B cell (primary cell): ENCODE measurements at regions not wholly inside any gene's neighbourhood (a gene's known extent, or its start where the extent isn't known, plus 50 kb on each side); places are given as distances from the start of the nearest gene placed in this dataset.
A peak's percentile ranks its signal among the peaks of the same experiment; 100 is the strongest.

Source experiments
- ATAC-seq: fragments of 200-7000 bp; cut with Tn5 transposase; one replicate; pipeline ENCODE4 v1.10.0; 2021; ENCODE audit warnings: low read depth, mild to moderate bottlenecking, moderate number of reproducible peaks, moderate library complexity
- CTCF ChIA-PET: fragments of 350-600 bp; sonication (Branson Sonifier 250); formaldehyde crosslinking; loops from one replicate; lab custom pipeline; 2021; ENCODE audit warnings: antibody characterized with exemption, inconsistent platforms; lab: Charles Lee
- POLR2A ChIA-PET: fragments of 350-600 bp; sonication (Branson Sonifier 250); formaldehyde crosslinking; loops from one replicate; lab custom pipeline; 2021; ENCODE audit warnings: antibody characterized with exemption; lab: Charles Lee
- DNase-seq: peaks from one replicate; pipeline ENCODE4 v3.0.0; 2013
- H2AFZ ChIP-seq: 2 replicates; pipeline ENCODE4 v1.6.1; 2012; ENCODE audit warnings: mild to moderate bottlenecking, low read depth, low read length; ENCODE audit not compliant: insufficient read depth, poor library complexity, severe bottlenecking
- H3K27ac ChIP-seq, 2 donors: 1 replicate in 1 of 2; 2 replicates in 1 of 2; pipeline ENCODE4 v1.5.1; 2012 to 2013; ENCODE audit warnings: low read length in 2 of 2, mild to moderate bottlenecking in 2 of 2, moderate library complexity in 1 of 2
- H3K27me3 ChIP-seq, 4 experiments: fragments of 200-600 bp in 1 of 4; sonication (generic) in 1 of 4; replicated peaks in 1 of 4; 1 replicate in 2 of 4; 2 replicates in 2 of 4; pipeline versions ENCODE4 v1.6.1 to v1.7.0; 2013 to 2016; ENCODE audit warnings: low read length in 3 of 4, mild to moderate bottlenecking in 2 of 4, mixed read lengths in 1 of 4, moderate library complexity in 1 of 4; ENCODE audit not compliant: insufficient read depth in 4 of 4, control insufficient read depth in 3 of 4; ENCODE audit errors: control extremely low read depth in 1 of 4
- H3K36me3 ChIP-seq, 2 experiments: replicated peaks in 1 of 2; 1 replicate in 1 of 2; 2 replicates in 1 of 2; pipeline versions ENCODE4 v1.6.1 to v1.7.1; 2013; ENCODE audit warnings: low read length in 1 of 2; ENCODE audit not compliant: insufficient read depth in 2 of 2, control insufficient read depth in 1 of 2; ENCODE audit errors: control extremely low read depth in 1 of 2, extremely low read depth in 1 of 2
- H3K4me1 ChIP-seq, 2 donors: fragments of 200-600 bp in 1 of 2; sonication (generic) in 1 of 2; 1 replicate in 1 of 2; 2 replicates in 1 of 2; pipeline versions ENCODE4 v1.5.1 to v1.6.1; 2013 to 2017; ENCODE audit warnings: low read length in 2 of 2; ENCODE audit not compliant: control insufficient read depth in 2 of 2, insufficient read depth in 2 of 2
- H3K4me2 ChIP-seq: replicated peaks from 2 replicates; pipeline ENCODE3; 2012; ENCODE audit warnings: mild to moderate bottlenecking, low read depth, low read length; ENCODE audit not compliant: poor library complexity, severe bottlenecking
- H3K4me3 ChIP-seq, 5 experiments: fragments of 200-600 bp in 1 of 5; sonication (generic) in 1 of 5; 1 replicate in 3 of 5; 2 replicates in 2 of 5; pipeline versions ENCODE4 v1.5.1 to v1.7.0; 2011 to 2016; ENCODE audit warnings: low read length in 4 of 5, mild to moderate bottlenecking in 4 of 5, low read depth in 2 of 5, control low read depth in 1 of 5, moderate library complexity in 1 of 5; ENCODE audit not compliant: insufficient read depth in 1 of 5; ENCODE audit errors: control extremely low read depth in 1 of 5, extremely low read depth in 1 of 5
- H3K79me2 ChIP-seq: fragments of 200-600 bp; sonication (generic); one replicate; pipeline ENCODE4 v1.6.0; 2016; ENCODE audit warnings: low read length; ENCODE audit not compliant: control insufficient read depth, insufficient read depth
- H3K9ac ChIP-seq: fragments of 200-600 bp; sonication (generic); 2 replicates; pipeline ENCODE4 v1.6.1; 2017; ENCODE audit warnings: mild to moderate bottlenecking, low read length, moderate library complexity
- H3K9me3 ChIP-seq, 3 donors: one replicate each; pipeline versions ENCODE4 v1.6.1 to v1.7.1; 2013; ENCODE audit warnings: low read length in 2 of 3; ENCODE audit not compliant: control insufficient read depth in 2 of 3, insufficient read depth in 1 of 3; ENCODE audit errors: control extremely low read depth in 1 of 3
- H4K20me1 ChIP-seq: 2 replicates; pipeline ENCODE4 v1.6.0; 2012; ENCODE audit warnings: mild to moderate bottlenecking, low read length; ENCODE audit not compliant: insufficient read depth, control insufficient read depth, poor library complexity, severe bottlenecking
- H3K27ac Mint-ChIP-seq: one replicate; pipeline ENCODE4 v1.8.0; 2021; ENCODE audit warnings: mixed read lengths
- H3K27me3 Mint-ChIP-seq: one replicate; pipeline ENCODE4 v1.8.0; 2021; ENCODE audit warnings: mixed read lengths
- H3K4me1 Mint-ChIP-seq: one replicate; pipeline ENCODE4 v1.8.0; 2021; ENCODE audit warnings: mixed read lengths
- H3K4me3 Mint-ChIP-seq: one replicate; pipeline ENCODE4 v1.8.0; 2021; ENCODE audit warnings: mixed read lengths
- H3K9me3 Mint-ChIP-seq: one replicate; pipeline ENCODE4 v1.8.0; 2022; ENCODE audit warnings: mixed read lengths; ENCODE audit not compliant: insufficient read depth
- CTCF ChIP-seq: fragments of 200-600 bp; IDR thresholded peaks from one replicate; pipeline ENCODE4 v1.8.0; 2022; ENCODE audit warnings: antibody characterized with exemption, mild to moderate bottlenecking
- EZH2 ChIP-seq: IDR thresholded peaks from 2 replicates; pipeline ENCODE4 v1.6.1; 2012; ENCODE audit warnings: borderline replicate concordance, low read depth, mild to moderate bottlenecking, moderate library complexity, low read length; ENCODE audit not compliant: insufficient read depth, poor library complexity, severe bottlenecking
- WGBS: methylation state at CpG from one replicate; pipeline ENCODE4 v1.1.5; 2013; ENCODE audit warnings: missing lambda C conversion rate; ENCODE audit not compliant: insufficient coverage; 5-methylcytosine and 5-hydroxymethylcytosine counted together
- intact Hi-C: fragments of 100-400 bp; cut with micrococcal nuclease; formaldehyde crosslinking; loops from one replicate; pipeline ENCODE4 v1.10.0; 2022

DNA sequence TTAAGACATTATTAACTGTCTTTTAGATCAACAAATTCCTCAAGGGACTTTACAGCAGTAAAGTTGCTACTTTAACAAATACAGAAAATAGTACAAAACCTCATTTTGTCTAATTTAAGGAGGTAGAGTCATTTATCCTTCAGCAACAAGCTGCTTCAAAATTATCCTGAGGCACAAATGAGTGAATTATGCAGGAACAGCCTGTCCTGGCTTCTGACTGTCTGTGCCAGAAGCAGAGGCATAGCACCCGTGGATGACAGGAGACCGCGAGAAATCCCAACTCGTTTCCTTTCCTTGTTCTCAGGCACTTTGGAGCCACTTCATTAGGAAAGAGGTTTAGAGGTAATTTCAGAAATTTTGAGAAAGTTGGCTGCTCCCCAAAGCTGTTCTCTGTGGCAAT, 549.2 kb upstream of the BTBD3 start:
- ATAC-seq (no peak), DNase-seq (no peak)
- Histone ChIP-seq H3K27me3 (no peaks in the 10 kb centered on the region), H3K9ac (no peak overlapping the region), H2AFZ (no peak overlapping the region), H3K4me1 (no peaks in the 10 kb centered on the region), H3K27ac (no peak overlapping the region), H3K9me3 (no peaks in the 10 kb centered on the region), H3K4me3 (no peak overlapping the region), H3K36me3 (no peaks in the 10 kb centered on the region), H3K4me2 (no peak overlapping the region), H4K20me1 (no peaks in the 10 kb centered on the region), H3K79me2 (no peaks in the 10 kb centered on the region)
- Mint-ChIP-seq H3K9me3 (no peaks in the 10 kb centered on the region), H3K4me1 (no peaks in the 10 kb centered on the region), H3K27me3 (no peaks in the 10 kb centered on the region), H3K27ac (no peak overlapping the region), H3K4me3 (no peak overlapping the region)
- WGBS, result 82% methylated on average over 2 of the region's 4 CpGs
- ChIA-PET CTCF (no interaction called here), POLR2A (no interaction called here)
- intact Hi-C loops, result no loop called here
- TF ChIP-seq CTCF, result no peak
- no peak for TF ChIP-seq EZH2

- no peak overlapping the region for H3K9ac ChIP-seq
- intact Hi-C loops, result no loop called here
- H3K4me1 Mint-ChIP-seq, result no peaks in the 10 kb centered on the region
- H3K36me3 ChIP-seq, result no peaks in the 10 kb centered on the region
- H3K4me2 ChIP-seq, result no peak overlapping the region
- ChIA-PET CTCF (no interaction called here), POLR2A (no interaction called here)
- H3K27me3 ChIP-seq, result no peaks in the 10 kb centered on the region
- 89% methylated on average over 12 of the region's 12 CpGs for WGBS
- no peaks in the 10 kb centered on the region for H3K9me3 ChIP-seq
- no peak for ATAC-seq
- no peaks in the 10 kb centered on the region for H3K4me1 ChIP-seq
- H2AFZ ChIP-seq, result no peak overlapping the region
- no peak overlapping the region for H3K4me3 Mint-ChIP-seq
- no peaks in the 10 kb centered on the region for H3K27me3 Mint-ChIP-seq
- H3K9me3 Mint-ChIP-seq, result no peaks in the 10 kb centered on the region
- H3K4me3 ChIP-seq, result no peak overlapping the region
- DNase-seq, result peak; percentile 2
- H3K27ac ChIP-seq, result no peak overlapping the region
- no peaks in the 10 kb centered on the region for H3K79me2 ChIP-seq
- no peaks in the 10 kb centered on the region for H4K20me1 ChIP-seq
- no peak overlapping the region for H3K27ac Mint-ChIP-seq
- TF ChIP-seq CTCF (no peak), EZH2 (no peak)
These were observed 548.6 kb upstream of the BTBD3 start for GRCh38 chr20:11368965-11369711.
